ENCODE measurements at regions not wholly inside any gene's neighbourhood (a gene's known extent, or its start where the extent isn't known, plus 50 kb on each side); places are given as distances from the start of the nearest gene placed in this dataset.

DNA sequence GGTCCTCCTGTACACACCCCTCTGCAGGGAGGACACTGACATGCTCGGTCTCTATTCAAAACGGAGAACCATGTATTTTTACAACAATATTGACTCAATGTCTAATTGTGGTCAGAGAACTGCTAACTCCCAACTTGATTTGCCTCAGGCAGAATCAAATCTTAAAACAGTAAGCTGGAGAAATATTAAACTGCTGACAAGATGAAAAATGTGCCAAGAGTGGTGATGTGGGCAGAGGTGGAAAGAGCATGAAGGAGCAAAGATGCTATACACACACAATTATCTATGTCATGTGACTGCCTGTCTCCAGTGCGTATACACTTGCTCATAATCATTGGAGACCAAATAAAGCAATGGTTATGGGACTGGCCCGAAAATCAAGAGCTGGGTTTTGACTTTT lies 556.1 kb upstream of the ZNF608 start:
- no peak for DNase-seq (ENCODE audit: low read depth in 1 of 2, low spot score in 1 of 2)

DNA sequence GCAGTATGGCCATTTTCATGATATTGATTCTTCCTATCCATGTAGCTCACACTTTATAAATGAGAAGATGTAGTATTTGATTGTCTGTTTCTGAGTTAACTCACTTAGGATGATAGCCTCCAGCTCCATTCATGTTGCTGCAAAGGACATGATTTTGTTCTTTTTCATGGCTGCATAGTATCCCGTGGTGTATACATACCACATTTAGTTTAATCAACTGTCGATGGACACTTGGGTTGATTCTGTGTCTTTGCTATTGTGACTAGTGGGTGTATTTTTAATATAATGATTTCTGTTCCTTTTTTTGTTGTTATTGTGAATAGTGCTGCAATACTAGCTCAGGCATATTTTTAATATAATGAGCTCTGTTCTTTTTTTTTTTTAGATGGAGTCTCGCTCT lies 560.3 kb upstream of the ZNF608 start:
- no peak for DNase-seq (ENCODE audit: low read depth in 1 of 2, low spot score in 1 of 2)

DNA sequence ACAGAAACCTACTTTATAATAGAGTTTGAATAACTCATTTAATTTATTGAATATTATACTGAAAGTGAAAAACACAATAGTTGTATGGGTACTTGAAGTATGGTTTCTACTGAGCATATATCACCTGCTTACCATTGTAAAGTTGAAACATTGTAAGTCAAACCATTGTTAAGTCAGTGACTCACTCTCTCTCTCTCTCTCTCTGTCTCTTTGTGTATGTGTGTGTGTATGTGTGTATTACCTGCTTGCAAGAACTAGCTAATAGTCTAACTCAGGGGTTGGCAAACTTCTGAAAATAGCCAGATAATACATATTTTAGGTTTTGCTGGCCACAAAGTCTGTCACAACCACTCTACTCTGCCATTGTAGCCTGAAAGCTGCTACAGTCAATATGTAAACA lies 564.3 kb upstream of the ZNF608 start:
- DNase-seq (ENCODE audit: low read depth in 1 of 2, low spot score in 1 of 2), result no peak

DNA sequence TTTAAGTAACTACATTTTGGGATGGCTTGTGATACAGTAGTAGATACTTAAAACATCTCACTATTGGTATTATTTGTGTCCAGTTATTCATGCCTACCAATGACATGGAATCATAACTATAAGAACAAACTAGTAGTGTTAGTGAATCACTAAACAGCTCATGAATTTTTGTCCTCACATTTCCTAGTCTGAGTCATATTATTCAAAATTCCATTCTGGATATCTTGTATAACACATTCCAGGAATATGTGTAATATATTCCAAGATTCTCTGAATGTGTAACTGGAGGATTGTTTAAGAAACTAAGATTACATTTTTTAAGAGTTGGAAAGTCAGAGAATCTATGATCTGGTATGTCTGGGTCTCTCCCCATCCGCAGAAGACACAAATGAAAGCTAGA lies 565.3 kb upstream of the ZNF608 start:
- no peak for DNase-seq (ENCODE audit: low read depth in 1 of 2, low spot score in 1 of 2)

DNA sequence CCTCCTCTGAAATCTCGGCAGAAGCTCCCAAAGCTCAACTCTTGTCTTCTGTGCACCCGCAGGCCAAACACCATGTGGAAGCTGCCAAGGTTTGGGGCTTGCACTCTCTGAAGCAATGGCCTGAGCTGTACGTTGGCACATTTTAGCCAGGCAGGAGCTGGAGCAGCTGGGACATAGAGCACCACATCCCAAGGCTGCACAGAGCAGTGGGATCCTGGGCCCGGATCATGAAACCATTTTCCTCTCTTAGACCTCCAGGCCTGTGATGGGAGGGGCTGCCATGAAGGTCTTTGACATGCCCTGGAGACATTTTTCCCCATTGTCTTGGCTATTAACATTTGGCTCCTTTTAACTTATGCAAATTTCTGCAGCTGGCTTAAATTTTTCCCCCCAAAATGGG lies 567.1 kb upstream of the ZNF608 start:
- DNase-seq (ENCODE audit: low read depth in 1 of 2, low spot score in 1 of 2), result no peak

DNA sequence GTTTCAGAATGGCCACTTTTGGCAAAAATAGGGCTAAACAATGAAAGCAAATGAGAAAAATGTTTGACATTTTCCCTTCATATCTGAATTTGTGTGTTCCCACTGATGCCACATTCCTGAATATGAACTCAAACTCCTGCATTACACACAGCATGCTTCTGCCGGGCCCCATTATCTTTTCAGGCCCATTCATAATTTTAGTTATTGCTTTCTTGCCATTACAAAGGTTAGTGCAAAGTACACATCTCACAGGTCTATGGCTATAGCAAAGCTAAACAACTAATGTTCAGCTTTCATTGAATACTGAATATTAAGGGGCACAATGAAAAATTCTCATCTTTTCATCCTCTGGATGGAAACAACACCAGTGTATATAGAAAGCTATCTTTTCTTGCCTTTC lies 568.9 kb upstream of the ZNF608 start:
- no peak for DNase-seq (ENCODE audit: low read depth in 1 of 2, low spot score in 1 of 2)

DNA sequence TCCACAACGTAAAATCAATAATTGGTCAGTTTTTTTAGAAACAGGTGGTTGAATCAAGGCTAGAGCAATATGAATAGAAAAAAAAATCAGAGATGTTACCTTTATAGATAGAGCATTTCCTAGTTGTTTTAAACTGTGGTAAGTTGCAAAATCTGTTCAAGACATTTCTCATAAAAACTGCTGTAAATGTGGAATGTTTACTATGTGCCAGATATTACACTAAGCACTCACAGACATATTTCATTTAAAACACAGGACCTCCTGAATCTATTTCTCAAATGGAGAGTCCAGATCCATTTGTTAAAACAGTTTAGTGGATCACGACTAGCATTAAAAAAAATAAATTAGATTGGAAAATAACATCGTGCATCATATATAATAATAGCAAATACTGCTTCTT lies 570.0 kb upstream of the ZNF608 start:
- DNase-seq (ENCODE audit: low read depth in 1 of 2, low spot score in 1 of 2), result no peak

DNA sequence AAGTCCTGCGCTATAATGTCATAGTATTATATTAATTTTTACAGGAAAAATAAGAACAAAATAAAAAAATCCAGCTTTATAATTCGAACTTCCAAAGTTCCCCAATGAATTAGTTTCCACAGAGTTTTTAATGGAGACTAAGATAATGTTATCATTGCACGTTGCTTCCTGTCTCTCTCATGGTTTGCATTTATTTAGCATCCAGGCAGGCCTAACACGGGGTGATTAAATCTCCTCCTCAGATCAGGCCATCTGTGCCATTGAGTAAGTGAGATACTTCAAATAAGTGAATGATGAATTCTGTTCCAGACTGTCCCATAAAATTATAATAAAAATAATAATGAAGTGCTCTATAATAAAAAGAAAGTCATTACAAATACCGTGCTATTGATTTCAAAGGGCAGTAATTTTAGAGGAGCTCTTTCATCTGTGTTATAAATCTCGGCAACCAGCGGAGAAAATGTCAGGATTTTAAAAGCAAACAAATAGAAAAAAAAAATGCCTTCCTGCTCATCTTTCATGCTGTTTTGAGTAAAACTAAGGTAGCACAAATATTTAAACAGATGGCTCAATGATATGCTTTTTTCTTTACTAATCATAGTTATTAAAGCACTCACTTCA lies 570.6 kb upstream of the ZNF608 start:
- no peak for DNase-seq (ENCODE audit: low read depth in 1 of 2, low spot score in 1 of 2)

DNA sequence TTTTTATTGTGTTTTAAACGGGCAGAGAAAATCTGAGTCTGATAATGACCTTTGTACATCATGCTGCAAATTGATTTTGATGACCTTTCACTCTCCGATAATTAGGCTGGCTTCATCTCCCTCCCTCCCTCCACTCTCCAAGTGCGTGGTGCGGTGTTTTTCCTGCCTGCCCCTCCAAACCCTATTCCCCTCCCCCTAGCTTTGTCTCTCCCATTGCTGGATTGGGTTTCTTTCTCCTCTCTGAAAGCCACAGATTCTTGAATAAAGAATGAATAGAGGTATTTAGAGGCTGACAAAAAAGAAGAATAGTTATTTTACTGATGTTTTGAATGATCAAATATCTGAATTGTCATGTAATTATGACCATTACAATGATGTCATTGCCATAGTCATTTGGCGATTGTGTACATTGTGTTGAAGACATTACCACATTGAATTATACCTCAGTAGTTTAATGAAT lies 571.1 kb upstream of the ZNF608 start:
- no peak for DNase-seq (ENCODE audit: low read depth in 1 of 2, low spot score in 1 of 2)

DNA sequence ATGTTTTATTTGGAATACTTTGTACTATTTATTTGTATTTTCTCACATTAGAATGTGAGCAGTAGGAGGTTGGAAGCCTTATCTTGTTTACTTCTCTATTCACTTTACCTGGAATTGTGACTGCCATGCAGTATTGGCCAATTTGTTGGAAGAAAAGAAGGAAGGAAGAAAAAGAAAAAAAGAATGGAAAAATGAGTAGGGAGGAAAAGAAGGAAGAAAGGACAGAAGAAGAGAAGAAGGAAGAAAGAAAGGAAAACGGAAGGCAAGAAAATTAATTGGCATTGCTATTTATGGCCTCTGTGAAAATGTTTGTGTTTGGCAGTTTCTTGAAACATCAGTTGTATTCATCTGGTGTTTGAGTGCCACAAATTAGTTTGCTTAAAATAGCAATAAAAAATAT lies 575.2 kb upstream of the ZNF608 start:
- DNase-seq (ENCODE audit: low read depth in 1 of 2, low spot score in 1 of 2), result no peak

DNA sequence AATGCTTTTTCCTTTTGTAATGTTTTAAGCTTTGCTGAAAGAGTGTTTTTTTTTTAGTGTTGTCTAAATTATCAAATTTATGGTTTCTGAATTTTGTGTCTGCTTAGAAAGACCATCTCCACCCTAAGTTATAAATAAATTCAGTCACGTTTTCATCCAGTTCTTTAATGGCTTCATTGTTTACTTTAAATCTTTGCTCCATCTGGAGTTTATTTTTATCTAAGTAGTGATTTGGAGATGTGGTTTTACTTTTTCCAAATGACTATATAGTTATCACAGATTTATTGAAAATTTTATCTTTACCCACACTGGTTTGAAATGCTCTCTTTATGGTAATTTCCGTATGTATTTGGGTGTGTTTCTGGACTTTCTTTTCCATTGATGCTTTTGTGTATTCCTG lies 577.2 kb upstream of the ZNF608 start:
- no peak for DNase-seq (ENCODE audit: low read depth in 1 of 2, low spot score in 1 of 2)

DNA sequence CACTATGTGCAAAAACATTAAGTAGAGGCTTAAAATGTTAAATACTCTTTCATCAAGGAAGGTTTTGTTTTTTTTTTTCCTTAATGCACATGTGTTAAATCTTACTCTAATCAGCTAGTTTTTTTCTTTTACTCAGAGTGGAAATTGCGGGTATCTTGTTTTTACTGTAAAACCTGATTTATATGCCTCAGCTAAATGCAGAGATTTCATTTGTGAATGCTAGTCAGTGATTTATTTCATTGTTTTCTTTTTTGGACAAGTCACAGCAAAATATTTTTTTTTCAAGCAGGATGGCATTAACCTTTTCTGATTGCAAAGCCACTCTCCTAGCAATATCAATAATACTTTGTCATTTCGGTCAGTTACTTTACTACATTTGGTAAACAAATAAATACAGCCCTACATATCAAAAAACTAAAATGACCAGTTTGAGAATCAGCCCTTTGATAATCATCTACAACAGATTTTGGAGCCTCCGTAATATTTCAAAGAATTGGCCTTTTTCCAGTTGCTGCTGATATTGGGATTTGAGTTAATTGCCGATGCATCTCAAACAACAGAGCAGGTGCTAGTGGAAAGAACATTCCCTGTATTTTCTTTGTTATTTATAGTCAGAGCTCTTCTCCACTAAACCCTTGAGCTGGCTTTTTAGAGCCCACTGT lies 579.2 kb upstream of the ZNF608 start:
- DNase-seq (ENCODE audit: low read depth in 1 of 2, low spot score in 1 of 2), result no peak

DNA sequence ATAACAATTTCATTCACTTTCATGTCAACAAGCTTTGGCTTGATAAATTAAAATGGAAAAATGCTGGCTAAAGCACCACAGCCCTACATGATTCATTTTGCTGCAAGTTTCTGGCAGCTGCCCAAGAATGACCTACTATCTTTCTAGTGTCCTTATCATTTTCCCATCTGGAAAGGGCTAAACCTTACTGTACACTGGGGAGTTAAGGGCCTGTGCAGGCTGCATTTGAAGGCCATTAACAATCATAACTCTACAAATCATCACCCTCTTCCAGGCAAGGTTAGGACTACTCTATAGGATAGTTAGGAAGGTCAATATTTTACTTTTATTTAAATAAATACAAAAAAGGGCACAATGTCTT lies 579.7 kb upstream of the ZNF608 start:
- no peak for DNase-seq (ENCODE audit: low read depth in 1 of 2, low spot score in 1 of 2)

DNA sequence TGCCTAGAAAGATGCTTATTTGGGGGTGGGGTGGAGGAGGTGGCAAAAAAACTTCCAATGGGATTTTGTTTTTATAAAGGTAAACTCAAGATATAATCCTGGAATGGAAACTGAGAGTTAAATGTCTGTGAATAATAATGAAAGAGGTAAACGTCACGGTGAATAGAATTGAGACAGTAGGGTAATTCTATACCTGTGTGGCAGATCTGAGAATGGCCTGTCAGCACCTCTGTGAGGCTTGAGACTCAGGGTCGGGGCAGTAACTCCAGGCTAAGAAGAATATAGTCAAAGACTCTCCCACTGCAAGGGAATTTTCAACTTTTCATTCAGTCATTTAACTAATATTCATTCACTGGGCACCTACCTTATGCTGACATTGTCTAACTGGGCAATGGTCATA lies 581.2 kb upstream of the ZNF608 start:
- no peak for DNase-seq (ENCODE audit: low read depth in 1 of 2, low spot score in 1 of 2)

DNA sequence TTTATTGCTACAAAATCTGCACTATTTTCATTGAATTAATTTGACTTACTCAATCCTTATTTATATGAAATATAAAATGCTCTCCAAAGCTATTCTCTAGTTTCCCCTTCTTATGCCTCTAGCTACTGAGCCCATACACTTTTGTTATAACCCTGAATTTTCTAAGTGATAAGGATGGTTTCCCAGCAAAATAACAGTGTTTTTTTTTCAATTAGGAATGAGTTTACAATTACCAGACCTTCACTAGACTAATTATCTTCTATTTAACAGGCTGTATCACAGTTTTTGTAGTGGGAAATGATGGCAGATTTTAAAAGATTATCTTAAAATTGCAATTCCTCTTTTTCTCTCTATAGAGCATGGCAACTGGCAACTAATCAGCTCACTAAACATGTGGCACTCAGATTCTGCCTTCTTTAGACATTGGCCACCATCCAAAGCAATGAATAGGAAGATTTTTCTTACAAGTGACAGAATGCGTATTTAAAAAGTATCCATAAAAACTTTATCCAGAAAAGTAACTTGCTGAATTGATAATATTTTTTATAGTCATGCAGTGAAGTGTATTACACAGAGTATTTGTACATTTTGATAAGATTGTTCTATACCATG lies 585.7 kb upstream of the ZNF608 start:
- no peak for DNase-seq (ENCODE audit: low read depth in 1 of 2, low spot score in 1 of 2)

DNA sequence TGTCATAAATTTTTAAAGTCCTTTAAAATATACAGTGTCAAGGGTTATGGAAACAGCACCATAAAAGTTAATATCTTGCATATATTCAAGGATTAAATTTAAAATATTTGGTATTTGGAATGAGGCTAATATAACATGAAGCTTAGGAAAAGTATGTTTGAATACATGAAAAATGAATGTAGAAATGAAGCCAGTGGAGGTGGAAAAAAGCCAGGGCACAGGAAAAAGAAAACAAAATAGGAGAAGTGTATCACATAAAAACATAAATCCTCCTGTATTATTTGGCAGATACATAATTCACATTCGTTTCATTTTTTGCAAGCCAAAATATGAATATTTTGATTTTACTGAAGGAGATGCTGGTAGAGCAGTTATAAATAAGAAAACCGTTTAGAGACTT lies 587.0 kb upstream of the ZNF608 start:
- no peak for DNase-seq (ENCODE audit: low read depth in 1 of 2, low spot score in 1 of 2)

DNA sequence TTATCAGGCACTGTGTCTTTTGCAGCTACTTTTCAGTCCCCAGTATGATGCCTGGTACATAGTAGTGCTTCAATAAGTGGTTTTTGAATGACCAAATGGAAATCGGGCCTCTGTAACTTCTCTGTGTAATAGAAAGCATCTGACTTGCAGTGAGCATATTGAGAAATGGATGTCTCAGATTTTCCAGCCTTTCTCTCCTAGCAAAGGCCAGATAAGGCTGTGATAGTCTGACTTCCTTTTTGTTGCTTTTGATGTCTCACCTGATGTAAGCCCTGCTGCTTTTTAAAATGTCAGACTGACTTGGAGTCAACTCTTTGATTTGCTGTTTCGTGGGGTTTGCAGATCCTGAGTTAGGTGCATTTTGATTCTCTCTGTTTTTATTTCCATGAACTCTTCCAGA lies 590.0 kb upstream of the ZNF608 start:
- DNase-seq (ENCODE audit: low read depth in 1 of 2, low spot score in 1 of 2), result no peak

DNA sequence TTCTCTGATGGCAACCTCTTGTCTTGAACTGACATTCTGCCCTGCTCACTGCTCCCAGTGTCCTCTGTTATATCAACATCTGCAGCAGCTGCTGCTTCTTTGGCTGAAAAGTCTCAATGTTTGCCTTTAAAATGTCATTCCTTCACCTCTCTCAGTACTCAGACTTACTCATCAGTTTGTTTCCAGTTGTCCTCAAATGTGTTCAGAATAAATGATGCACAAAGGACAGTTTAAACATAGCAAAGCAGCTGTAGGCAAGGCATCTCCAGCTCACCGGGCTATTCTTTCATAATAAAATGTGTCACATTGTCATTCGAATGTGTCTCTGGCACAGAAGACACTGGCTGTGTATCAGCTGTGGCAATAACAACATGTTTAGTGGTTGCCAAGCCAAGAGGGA lies 590.9 kb upstream of the ZNF608 start:
- DNase-seq (ENCODE audit: low read depth in 1 of 2, low spot score in 1 of 2), result no peak

DNA sequence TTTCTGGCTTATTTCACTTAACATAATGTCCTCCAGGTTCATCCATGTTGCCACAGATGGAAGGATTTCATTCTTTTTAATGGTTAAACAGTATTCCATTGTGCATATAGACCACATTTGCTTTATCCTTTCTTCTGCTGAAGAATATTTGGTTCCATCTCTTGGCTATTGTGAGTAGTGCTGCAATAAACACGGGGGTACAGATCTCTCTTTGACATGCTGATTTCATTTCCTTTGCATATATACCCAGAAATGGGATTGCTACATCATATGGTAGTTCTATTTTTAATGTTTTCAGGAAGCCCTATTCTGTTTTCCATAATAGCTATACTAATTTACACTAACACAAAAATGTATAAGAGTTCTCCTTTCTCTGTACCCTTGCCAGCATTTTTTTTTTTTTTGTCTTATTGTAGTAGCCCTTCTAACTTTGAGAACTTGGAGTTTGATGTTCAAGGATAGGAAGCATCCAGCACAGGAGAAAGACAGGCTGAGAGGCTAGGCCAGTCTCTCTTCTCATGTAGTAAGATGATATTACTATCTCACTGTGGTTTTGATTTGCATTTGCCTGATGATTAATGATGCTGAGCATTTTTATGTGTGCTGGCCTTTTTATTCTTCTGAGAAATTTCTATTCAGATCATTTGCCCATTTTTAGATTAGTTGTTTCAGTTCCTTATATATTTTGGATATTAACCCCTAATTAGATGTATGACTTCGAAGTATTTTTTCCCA lies 592.2 kb upstream of the ZNF608 start:
- no peak for DNase-seq (ENCODE audit: low read depth in 1 of 2, low spot score in 1 of 2)

DNA sequence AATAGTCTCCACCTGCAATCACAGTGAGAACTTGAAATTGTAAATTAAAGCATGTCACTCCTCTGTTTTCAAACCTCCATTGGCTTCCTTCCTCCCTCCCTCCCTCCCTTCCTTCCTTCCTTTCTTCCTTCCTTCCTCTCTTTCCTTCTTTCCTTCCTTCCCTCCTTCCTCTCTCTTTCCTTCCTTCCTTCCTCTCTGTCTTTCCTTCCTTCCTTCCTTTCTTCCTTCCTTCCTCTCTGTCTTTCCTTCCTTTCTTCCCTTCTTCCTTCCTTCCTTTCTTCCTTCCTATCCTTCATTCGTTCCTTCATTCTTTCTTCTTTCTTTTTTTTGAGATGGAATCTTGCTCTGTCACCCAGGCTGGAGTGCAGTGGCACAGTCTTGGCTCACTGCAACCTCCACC lies 595.0 kb upstream of the ZNF608 start:
- no peak for DNase-seq (ENCODE audit: low read depth in 1 of 2, low spot score in 1 of 2)

DNA sequence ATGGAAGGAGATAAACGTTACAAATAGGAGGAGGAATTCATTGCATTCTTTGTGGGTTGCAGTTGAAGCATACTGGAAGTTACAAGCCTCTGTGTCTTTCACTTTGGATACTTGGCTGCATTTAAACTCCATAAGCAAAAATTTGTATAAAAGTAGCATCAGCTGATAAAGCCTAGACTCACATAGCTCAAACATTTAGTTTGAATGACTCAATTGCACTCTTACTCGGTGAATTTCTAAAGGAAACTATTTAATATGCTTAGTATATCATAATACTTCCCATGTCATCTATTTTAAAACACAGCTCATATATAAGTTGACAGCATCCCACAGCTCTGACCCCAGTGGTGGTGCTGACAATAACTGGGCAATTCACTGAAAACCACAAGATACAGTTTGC lies 596.6 kb upstream of the ZNF608 start:
- DNase-seq (ENCODE audit: low read depth in 1 of 2, low spot score in 1 of 2), result no peak

DNA sequence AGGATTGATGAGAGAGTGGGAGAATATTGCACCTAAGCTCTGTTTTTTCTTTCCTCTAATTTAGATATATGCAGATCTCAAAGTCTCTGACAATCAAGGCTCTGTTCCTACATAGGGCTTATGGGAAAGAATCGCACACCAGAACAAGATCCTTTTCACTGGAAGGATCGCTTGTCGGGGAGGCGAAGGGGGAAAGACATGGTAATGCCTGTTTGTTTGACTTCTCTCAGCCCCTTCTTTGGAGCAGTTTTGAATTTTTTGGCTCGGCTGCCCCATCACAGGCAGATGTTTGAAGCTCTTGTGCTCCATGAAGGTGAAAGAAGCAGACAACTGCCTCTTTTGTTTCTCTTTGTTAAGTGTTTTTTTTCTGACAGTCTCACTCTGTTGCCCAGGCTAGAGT lies 599.9 kb upstream of the ZNF608 start:
- DNase-seq (ENCODE audit: low read depth in 1 of 2, low spot score in 1 of 2), result no peak
